ENCODE measurements at regions not wholly inside any gene's neighbourhood (a gene's known extent, or its start where the extent isn't known, plus 50 kb on each side); places are given as distances from the start of the nearest gene placed in this dataset.
"Not testable (repeated sequence)": the region's sequence is repeated elsewhere in the genome, so short reads cannot be mapped to it uniquely, and the experiment has no call there.

DNA sequence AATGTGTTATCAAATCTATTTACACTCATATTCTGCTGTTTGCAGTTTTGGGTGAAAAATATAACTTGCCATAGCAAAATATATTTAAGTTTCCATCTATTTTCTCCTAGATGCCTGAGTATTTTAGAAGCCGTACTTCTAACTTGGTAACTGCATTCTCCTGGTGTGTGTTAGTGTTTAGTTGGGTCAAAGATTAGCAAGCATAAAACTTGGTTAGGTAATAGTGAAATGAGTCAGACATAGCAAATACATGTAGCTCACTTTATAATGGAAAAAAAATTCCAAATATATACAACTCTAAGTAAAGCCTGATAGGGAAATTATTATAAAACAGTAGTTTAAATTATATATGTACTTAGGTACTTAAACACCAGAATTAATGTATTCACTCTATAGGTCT, 640.7 kb upstream of the ST8SIA4 start:
- Histone ChIP-seq H3K27ac (no peak overlapping the region), H3K4me3 (no peak overlapping the region)

DNA sequence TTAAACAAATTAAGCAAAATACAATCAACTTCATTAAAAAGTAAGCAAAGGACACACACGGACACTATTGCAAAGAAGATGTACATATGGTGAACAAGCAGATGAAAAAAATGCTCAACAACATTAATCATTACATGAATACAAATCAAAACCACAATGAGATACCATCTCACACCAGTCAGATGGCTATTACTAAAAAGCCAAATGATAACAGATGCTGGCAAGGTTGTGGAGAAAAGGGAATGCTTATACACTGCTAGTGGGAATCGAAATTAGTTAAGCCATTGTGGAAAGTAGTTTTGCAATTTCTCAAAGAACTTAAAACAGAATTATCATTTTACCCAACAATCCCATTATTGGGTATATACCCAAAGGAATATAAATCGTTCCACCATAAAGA, 636.2 kb upstream of the ST8SIA4 start:
- Histone ChIP-seq H3K4me3 (no peak overlapping the region), H3K27ac (no peak overlapping the region)

DNA sequence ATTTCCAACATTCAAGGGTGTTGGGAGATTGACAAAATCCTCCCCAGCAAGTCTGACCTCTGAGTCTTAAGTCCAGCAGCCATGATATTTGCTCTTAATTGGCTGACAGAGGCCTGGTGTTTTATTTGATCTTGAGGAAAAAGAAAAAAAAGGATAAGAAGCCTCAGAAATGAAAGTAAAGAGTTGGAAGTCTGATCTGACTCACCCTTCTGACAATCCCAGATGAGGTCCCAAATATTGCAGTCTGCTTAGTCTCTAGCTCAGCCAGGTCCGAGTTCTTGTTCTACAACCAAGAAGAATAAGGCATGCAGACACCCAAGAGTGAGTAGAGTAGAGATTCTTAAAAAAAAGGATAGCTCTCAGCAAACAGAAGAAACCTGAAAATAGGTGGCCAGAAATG, 632.5 kb upstream of the ST8SIA4 start:
- no peak overlapping the region for H3K4me3 ChIP-seq
- peak overlapping the region in 1 of 21 experiments; percentile 27 for H3K27ac ChIP-seq

DNA sequence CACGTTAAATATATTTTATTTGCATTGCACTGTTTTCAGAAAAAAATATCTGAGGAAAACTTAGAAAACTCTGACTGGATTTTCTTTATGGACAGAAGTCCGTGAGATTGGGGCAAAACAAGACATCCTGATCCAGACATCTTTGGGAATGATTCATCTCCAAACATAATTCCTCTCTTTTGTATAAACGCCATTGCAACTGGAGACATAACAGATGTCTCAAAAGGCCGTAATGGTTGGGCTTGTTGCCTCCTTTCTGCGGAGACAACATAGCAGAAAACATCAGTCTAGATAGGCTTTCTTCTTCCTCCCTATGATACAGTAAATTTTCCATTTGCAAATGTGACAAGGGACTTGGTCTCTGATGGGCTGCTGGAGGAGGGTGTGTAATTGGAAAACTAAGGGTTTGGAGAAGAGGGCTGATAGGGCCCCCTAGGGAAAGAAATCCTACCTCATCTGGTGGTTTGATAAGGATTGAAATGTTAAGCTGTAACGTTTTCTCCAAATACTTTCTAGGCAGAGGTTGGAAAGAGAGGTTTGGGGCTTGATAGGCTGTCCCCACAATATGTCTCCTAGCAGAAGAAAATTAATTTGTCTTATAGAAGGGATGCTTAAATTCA, 631.5 kb upstream of the ST8SIA4 start:
- no peak overlapping the region for H3K4me3 ChIP-seq
- no peak overlapping the region for H3K27ac ChIP-seq

DNA sequence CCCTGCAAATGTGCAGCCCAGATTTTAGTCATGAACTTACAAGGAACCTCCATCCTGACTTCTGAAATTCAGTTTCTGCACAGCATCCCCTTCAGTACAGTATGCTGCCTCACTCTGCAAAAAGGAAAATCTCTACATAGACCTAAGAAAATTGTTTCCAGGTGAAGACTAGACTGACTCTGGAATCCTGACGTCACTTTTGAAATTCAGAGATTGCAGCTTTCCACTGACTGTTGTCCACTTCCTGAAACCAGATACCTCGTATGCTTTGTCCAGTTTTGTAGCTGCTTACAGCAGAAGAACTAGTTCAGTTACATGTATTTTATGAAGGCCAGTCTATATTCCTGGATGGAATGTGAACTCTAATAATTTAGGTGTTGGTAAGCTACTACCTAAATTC, 629.3 kb upstream of the ST8SIA4 start:
- Histone ChIP-seq H3K4me3 (no peak overlapping the region), H3K27ac (no peak overlapping the region)

DNA sequence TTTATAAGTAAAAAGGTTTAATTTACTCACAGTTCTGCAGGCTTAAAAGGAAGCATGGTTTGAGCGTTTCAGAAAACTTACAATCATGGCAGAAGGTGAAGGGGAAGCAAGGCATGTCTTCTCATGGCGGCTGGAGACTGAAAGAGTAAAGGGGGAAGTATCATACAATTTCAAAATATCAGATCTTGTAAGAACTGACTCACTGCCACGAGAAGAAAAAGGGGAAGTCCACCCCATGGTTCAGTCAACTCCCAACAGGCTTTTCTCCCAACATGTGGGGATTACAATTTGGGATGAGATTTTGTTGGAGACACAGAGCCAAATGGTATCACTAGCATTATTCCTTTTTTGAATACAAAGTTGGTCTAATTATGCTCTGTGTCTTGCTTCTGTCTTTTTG, 627.9 kb upstream of the ST8SIA4 start:
- no peak overlapping the region for H3K27ac ChIP-seq

DNA sequence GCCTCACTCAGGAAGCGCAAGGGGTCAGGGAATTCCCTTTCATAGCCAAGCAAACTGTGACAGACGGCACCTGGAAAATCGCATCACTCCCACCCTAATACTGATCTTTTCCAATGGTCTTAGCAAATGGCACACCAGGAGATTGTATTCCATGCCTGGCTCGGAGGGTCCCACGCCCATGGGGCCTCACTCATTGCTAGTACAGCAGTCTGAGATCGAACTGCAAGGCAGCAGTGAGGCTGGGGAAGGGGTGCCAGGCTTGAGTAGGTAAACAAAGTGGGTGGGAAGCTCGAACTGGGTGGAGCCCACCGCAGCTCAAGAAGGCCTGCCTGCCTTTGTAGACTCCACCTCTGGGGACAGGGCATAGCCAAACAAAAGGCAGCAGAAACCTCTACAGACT, 626.0 kb upstream of the ST8SIA4 start:
- H3K27ac ChIP-seq, H3K4me3 ChIP-seq: not testable (repeated sequence)

More for the DNA sequence above, 627.9 kb upstream of the ST8SIA4 start:
- H3K4me3 ChIP-seq, result no peak overlapping the region

DNA sequence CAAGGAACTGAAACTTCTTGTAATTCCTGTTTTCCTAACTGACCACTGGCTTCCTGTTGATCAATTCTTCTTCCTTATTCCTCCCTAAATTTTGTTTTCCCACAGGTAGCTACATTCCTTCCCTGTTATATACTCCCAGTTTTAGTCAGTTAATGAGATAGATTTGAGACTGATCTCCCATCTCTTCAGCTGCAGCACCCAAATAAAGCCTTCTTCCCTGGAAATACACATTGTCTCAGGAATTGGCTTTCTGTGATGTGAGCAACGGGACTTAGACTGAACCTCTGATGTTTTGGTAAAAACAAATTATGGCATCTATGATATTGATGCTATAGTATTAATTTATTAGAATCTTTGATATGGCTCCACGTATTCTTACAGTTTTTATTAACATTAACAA, 617.3 kb upstream of the ST8SIA4 start:
- no peak overlapping the region for H3K27ac ChIP-seq

DNA sequence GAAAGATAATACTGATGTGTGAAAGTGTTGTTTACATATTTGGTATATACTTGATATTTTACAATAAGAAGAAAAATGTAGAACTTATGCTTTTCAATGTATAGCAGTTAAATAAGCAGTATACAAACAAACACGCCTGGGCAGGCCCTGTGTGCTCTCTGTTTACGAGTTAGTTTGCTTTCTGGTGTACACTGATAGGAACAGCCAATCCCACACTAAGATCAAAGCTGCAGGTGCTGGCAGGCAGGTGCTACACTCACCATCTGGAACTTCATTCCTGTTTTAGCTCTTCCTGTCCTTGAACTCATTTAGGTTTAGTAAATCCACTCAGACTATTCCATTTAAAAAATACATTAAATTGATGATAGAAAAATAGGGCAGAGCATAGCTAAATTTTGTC, 614.7 kb upstream of the ST8SIA4 start:
- no peak overlapping the region for H3K27ac ChIP-seq
- H3K4me3 ChIP-seq, result no peak overlapping the region

More for the DNA sequence above, 617.3 kb upstream of the ST8SIA4 start:
- no peak overlapping the region for H3K4me3 ChIP-seq

DNA sequence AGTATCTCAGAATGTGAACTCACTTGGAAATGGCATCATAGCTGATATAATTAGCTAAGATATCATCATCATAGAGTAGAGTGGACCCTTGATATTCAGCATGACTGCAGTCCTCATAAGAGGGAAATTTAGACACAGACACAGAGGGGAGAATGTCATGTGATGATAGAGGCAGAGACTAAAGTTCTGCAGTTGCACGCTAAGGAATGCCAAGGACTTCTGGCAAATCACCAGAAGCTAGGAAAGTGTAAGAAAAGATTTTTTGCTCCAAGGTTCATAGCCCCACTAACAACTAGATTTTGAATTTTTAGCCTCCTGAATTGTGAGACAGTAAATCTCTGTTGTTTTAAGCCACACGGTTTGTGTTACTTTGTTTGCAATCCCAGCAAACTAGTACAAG, 612.6 kb upstream of the ST8SIA4 start:
- Histone ChIP-seq H3K27ac (no peak overlapping the region), H3K4me3 (no peak overlapping the region)

DNA sequence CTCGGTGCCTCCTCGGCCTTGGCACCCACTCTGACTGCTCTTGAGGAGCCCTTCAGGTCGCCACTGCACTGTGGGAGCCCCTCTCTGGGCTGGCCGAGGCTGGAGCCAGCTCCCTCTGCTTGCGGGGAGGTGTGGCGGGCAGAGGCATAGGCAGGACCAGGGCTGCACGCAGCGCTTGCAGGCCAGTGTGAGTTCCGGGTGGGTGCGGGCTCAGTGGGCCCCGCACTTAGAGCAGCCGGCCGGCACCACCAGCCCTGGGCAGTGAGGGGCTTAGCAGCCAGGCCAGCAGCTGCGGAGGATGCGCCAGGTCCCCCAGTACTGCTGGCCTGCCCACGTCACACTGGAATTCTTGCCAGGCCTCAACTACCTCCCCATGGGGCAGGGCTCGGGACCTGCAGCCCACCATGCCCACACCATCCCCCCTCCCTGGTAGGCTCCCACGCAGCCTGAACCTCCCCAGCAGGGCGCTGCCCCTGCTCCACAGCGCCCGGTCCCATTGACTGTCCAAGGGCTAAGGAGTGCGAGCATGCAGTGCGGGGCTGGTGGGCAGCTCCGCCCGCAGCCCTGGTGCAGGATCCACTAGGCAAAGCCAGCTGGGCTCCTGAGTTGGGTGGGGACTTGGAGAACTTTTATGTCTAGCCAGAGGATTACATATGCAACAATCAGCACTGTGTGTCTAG, 602.9 kb upstream of the ST8SIA4 start:
- Histone ChIP-seq H3K4me3 (no peak overlapping the region), H3K27ac (no peak overlapping the region)

DNA sequence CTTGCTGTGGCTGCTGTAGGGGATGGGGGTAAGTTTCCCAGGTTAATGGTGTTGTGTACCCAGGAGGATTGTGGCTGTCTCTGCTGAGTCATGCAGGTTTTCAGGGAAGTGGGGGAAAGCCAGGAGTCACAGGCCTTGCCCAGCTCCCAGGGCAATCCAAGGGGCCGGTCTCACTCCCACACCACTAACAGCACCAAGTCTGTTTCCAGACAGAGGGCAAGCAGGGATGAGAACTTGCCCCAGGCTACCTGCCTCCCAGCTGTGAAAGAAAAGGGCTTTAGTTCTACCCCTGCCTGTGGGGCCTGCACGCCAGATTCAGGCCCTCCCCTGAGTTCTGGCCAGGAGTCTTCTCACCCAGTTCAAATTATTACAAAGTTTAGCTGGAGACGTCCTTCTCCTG, 579.8 kb upstream of the ST8SIA4 start:
- no peak overlapping the region for H3K4me3 ChIP-seq

DNA sequence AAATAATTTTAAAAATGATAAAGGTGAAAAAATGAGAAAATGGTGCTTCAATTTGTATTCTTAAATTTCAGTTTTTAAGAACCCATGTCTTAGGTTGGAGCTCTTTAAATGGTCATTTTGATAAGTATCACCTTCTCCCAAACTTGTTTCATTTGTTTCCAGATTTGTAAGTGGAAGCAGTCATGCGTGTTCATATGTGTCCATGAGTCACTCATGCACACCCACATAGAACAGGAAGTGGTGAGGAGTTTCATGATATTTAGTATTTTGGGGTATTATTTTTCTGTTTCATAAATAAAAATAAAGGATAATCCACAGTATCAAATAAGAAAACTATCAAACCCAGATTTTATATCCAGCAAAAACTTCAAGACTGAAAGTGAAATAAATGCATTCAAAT, 570.4 kb upstream of the ST8SIA4 start:
- no peak overlapping the region for H3K27ac ChIP-seq
- no peak overlapping the region for H3K4me3 ChIP-seq

More for the DNA sequence above, 579.8 kb upstream of the ST8SIA4 start:
- no peak overlapping the region for H3K27ac ChIP-seq

DNA sequence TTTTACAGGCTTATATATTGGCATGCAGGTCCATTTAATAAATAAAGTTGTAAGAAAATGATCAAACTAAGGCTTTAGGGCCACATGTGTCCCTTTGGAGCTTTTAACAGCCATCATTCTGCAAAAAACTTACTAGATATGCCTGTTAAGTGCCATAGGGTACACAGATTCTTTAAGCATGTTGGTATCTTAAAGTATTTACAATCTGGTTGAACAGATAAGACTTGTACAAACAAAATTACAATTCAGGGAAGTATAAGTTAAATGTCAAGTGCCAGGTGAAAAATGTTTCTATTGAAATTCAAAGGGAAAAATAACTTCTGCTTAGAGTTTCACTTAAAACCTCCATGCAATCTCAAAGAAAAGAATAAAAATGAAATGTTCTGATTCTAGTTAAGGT, 558.4 kb upstream of the ST8SIA4 start:
- Histone ChIP-seq H3K4me3 (no peak overlapping the region), H3K27ac (no peak overlapping the region)

DNA sequence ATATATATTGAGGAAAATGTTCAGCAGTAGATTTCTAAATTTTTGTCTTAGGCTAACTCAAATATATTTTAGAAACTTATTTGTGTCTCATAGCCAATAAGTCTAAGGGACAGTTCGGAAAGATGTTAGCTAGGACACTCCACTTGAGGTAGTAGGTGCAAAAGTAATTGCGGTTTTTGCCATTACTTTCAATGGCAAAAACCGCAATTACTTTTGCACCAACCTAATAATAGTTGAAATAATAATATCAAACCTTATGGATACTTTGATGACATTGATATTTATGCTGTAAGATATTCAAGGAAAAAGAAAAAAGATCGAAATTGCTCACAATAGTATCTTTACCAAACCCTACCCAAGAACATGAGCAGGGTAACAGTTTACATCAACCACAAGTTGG, 555.5 kb upstream of the ST8SIA4 start:
- Histone ChIP-seq H3K4me3 (no peak overlapping the region), H3K27ac (no peak overlapping the region)

DNA sequence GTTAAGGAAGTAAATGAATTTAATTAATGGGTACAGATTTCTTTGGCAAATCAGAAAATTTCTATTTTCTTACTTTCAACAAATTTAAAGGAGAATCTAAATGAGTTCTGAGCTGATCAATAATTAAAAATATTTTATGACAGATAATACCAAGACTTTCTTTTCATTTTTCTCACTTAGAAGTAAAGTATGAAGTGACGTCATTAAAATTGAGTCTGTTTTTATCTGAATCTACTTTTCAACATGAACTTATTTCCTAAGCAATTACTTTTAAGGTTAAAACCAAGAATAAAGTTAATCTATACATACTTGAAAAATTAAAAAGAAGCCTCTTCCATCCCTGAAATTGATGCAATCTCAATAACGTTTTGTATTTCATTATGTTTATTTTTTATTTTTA, 552.8 kb upstream of the ST8SIA4 start:
- no peak overlapping the region for H3K4me3 ChIP-seq

DNA sequence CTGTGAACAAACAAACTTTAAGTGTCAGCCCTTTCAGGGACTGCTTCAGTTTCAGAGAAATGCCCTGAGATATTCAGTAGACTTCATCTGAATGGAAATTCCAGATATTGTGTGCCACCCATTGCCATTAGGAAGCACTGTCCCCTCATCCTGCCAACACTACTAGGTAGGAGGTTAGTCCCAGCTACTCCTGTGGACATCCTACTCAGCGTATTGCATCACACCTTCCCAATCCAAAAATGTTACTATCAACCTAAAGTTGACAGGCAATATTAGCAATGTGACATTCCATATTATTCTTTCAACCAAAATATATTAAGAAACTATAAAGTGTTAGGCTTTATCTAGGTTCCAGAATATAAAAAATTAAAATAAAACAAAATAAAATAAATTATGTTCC, 552.0 kb upstream of the ST8SIA4 start:
- Histone ChIP-seq H3K4me3 (no peak overlapping the region), H3K27ac (no peak overlapping the region)

More for the DNA sequence above, 552.8 kb upstream of the ST8SIA4 start:
- no peak overlapping the region for H3K27ac ChIP-seq

DNA sequence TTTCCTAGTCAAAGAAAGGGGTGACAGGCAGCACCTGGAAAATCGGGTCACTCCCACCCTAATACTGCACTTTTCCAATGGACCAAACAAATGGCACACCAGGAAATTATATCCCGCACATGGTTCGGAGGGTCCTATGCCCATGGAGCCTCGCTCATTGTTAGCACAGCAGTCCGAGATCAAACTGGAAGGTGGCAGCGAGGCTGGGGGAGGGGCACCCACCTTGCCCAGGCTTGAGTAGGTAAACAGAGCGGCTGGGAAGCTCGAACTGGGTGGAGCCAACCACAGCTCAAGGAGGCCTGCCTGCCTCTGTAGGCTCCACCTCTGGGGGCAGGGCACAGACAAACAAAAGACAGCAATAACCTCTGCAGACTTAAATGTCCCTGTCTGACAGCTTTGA, 539.2 kb upstream of the ST8SIA4 start:
- H3K27ac ChIP-seq, H3K4me3 ChIP-seq: not testable (repeated sequence)

DNA sequence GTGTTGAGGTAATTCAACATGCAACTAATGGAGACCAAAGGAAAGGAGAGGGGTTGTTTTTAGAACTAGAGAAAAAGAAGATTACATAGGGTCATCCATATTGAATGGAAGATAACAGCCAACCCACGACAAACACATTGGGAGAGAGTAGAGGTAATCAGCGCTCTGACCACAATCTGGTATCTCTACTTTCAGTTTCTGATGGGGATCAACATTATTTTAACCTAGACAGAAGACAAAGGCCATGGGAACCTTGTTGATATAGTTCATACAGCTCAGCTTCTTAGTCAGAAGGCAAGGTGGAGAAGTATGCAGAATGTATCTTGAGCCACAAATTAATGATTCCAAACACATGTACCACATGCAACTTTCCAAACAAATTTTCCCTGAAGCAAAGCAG, 537.1 kb upstream of the ST8SIA4 start:
- no peak overlapping the region for H3K27ac ChIP-seq
- H3K4me3 ChIP-seq, result no peak overlapping the region

DNA sequence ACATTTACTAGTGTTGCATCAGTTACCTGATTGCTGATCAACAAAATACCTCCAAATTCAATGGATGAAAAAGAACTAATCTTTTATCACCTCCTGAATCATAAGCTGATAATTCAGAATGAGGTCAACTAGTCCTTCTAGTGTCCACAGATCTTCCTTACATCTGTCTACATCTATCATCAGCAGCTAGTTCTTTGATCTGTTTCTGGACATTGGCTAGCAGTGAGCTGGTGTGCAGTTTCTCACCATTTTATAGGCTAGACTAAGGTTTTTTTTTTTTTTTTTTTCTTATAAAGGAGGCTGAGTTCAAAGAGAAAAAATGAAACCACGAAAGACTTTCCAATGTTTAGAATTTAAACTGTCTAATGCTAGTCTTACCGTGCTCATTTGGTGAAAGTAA, 534.3 kb upstream of the ST8SIA4 start:
- H3K4me3 ChIP-seq, result no peak overlapping the region
- H3K27ac ChIP-seq, result no peak overlapping the region

DNA sequence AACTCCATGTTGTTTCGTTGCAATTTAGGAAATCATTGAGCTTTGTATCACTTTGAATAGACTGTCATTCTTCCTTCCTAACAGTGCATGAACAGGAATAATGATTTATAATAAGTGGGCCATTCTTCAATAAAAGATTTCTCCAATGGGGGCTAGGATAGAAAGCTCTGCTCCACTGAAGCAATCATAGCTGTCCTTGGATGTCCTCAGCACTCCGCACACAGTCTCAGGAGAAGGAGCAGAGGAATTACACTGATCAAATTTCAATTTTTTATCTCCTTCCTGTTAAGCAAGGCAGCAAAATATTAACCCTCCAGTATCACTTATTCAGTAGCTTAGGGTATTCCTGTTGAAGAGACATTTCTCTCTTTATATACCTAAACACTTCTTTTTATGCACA, 532.7 kb upstream of the ST8SIA4 start:
- no peak overlapping the region for H3K4me3 ChIP-seq
- H3K27ac ChIP-seq, result no peak overlapping the region

DNA sequence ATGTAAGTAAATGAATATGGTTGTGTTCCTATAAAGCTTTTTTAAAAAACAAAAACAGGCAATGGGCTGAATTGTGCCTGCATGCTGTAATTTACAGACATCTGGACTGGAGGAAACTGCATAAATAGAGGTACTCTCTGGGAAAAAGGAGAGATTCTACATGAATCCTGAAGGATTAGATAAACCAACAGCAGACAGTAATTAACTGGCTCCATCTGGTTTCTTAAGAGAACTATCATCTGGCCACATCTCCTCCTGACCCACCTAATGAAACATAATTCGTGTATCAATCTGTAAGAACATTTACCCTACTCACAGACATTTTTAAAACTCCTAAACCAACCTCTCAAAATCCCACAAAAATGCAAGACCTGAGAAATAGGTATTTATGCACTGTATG, 528.1 kb upstream of the ST8SIA4 start:
- Histone ChIP-seq H3K27ac (no peak overlapping the region), H3K4me3 (no peak overlapping the region)

Data from skin epidermis (tissue), 12 donors.